ENCODE measurements at regions not wholly inside any gene's neighbourhood (a gene's known extent, or its start where the extent isn't known, plus 50 kb on each side); places are given as distances from the start of the nearest gene placed in this dataset.
"Not testable (repeated sequence)": the region's sequence is repeated elsewhere in the genome, so short reads cannot be mapped to it uniquely, and the experiment has no call there.

DNA sequence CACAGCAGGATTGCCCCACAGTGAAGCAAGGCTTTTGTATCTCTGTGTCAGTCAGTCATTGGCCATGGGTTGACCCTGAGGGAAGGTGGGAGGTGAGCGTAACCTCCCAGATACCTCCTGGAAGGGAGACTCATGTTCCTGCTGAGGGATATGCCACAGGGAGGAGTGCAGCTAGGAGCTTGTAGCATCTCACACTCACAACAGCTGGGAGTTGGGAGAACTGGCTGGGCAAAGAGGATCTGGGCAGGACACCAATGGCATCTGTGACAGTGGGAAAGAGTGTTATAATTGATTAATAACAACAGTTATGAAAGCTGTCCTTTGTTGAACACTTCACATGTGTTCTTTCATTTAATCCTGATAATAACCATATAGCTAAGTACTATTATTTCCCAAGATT lies 171.0 kb downstream of the TLE3 start:
- H3K4me3 ChIP-seq: no peak overlapping the region
- peaks cover 12% of the 10 kb centered on the region for H3K9me3 ChIP-seq
- TF ChIP-seq CTCF (IDR thresholded peaks at IDR 0.05): no peak
- no peaks in the 10 kb centered on the region for H3K4me1 ChIP-seq
- no peaks in the 10 kb centered on the region for H3K36me3 ChIP-seq
- intact Hi-C loops (cut with DNase I): no loop called here
- H3K27ac ChIP-seq: no peak overlapping the region
- DNase-seq (no peak), ATAC-seq (no peak)
- no peaks in the 10 kb centered on the region for H3K27me3 ChIP-seq (ENCODE audit: low read depth)

DNA sequence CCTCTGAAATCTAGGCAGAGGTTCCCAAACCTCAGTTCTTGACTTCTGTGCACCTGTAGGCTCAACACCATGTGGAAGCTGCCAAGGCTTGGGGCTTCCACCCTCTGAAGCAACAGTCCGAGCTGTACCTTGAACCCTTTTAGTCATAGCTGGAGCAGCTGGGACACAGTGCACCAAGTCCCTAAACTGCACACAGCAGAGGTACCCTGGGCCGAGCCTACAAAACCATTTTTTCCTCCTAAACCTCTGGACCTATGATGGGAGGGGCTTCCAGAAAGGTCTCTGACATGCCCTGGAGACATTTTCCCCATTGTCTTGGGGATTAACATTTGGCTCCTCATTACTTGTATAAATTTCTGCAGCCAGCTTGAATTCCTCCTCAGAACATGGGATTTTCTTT lies 168.8 kb downstream of the TLE3 start:
- intact Hi-C loops (cut with DNase I); ATAC-seq; H3K4me3 ChIP-seq; H3K4me1 ChIP-seq; DNase-seq; H3K27me3 ChIP-seq (ENCODE audit: low read depth); H3K27ac ChIP-seq; H3K36me3 ChIP-seq: not testable (repeated sequence)
- peaks cover 12% of the 10 kb centered on the region for H3K9me3 ChIP-seq

GRCh38 chr15:69929905-69930630 lies 167.6 kb downstream of the TLE3 start:
- Histone ChIP-seq H3K27me3 (ENCODE audit: low read depth) (no peaks in the 10 kb centered on the region), H3K4me3 (no peak overlapping the region), H3K27ac (no peak overlapping the region), H3K9me3 (peaks cover under 1% of the 10 kb centered on the region), H3K4me1 (no peaks in the 10 kb centered on the region), H3K36me3 (no peaks in the 10 kb centered on the region)
- TF ChIP-seq CTCF (IDR thresholded peaks at IDR 0.05): no peak
- ATAC-seq (peak in 1 of 2 donors; percentile 56), DNase-seq (no peak)
- intact Hi-C loops (cut with DNase I): no loop called here

GRCh38 chr15:69930754-69931153 lies 167.0 kb downstream of the TLE3 start:
- intact Hi-C loops (cut with DNase I): no loop called here
- DNase-seq: no peak

GRCh38 chr15:69931156-69931555 lies 166.6 kb downstream of the TLE3 start:
- intact Hi-C loops (cut with DNase I): no loop called here
- DNase-seq: no peak
- Histone ChIP-seq H3K9me3 (peaks cover 5% of the 10 kb centered on the region), H3K36me3 (no peaks in the 10 kb centered on the region), H3K27me3 (ENCODE audit: low read depth) (no peaks in the 10 kb centered on the region), H3K4me3 (no peak overlapping the region), H3K4me1 (no peaks in the 10 kb centered on the region), H3K27ac (no peak overlapping the region)
- no peak for TF ChIP-seq CTCF (IDR thresholded peaks at IDR 0.05)
- ATAC-seq: no peak

More at GRCh38 chr15:69930754-69931153, 167.0 kb downstream of the TLE3 start:
- Histone ChIP-seq H3K36me3 (no peaks in the 10 kb centered on the region), H3K9me3 (peaks cover 3% of the 10 kb centered on the region), H3K4me1 (no peaks in the 10 kb centered on the region), H3K4me3 (no peak overlapping the region), H3K27me3 (ENCODE audit: low read depth) (no peaks in the 10 kb centered on the region), H3K27ac (no peak overlapping the region)
- no peak for TF ChIP-seq CTCF (IDR thresholded peaks at IDR 0.05)
- no peak for ATAC-seq

GRCh38 chr15:69934607-69935006 lies 163.1 kb downstream of the TLE3 start:
- H3K4me3 ChIP-seq: no peak overlapping the region
- ATAC-seq: no peak
- H3K27ac ChIP-seq: no peak overlapping the region
- TF ChIP-seq CTCF (IDR thresholded peaks at IDR 0.05): no peak
- no peaks in the 10 kb centered on the region for H3K36me3 ChIP-seq
- no peaks in the 10 kb centered on the region for H3K4me1 ChIP-seq
- DNase-seq: no peak
- peaks cover 5% of the 10 kb centered on the region for H3K9me3 ChIP-seq
- intact Hi-C loops (cut with DNase I): no loop called here
- H3K27me3 ChIP-seq (ENCODE audit: low read depth): no peaks in the 10 kb centered on the region
